HG03175 (cell line): ENCODE measurements at regions not wholly inside any gene's neighbourhood (a gene's known extent, or its start where the extent isn't known, plus 50 kb on each side); places are given as distances from the start of the nearest gene placed in this dataset.
"Not testable (repeated sequence)": the region's sequence is repeated elsewhere in the genome, so short reads cannot be mapped to it uniquely, and the experiment has no call there.

Source experiments
- ATAC-seq: cut with Tn5 transposase; IDR thresholded peaks from one replicate; pipeline ENCODE4 v1.9.1; 2021; ENCODE audit warnings: mild to moderate bottlenecking, moderate library complexity; ENCODE audit not compliant: unreplicated experiment

DNA sequence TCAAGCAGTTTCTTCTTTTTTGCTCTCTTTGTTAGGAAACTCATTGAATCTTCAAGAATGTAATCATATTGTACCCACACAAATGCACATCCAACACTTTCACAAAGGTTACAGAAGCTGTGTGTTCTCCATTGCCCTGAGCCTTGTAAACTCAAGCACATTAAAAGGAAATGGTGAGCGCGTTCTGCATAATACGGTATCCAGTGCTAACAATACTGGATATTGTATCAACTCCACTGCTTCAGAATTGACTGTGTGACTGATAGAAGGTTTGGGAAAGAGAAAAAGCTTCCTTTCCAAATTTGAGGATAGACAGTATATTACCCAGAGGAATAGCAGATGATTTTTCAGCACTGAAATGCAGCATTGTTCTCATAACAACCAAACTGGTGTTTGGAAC lies 268.9 kb upstream of the RBMS3 start:
- no peak for ATAC-seq

GRCh38 chr3:29022976-29023375 lies 257.9 kb upstream of the RBMS3 start:
- no peak for ATAC-seq

DNA sequence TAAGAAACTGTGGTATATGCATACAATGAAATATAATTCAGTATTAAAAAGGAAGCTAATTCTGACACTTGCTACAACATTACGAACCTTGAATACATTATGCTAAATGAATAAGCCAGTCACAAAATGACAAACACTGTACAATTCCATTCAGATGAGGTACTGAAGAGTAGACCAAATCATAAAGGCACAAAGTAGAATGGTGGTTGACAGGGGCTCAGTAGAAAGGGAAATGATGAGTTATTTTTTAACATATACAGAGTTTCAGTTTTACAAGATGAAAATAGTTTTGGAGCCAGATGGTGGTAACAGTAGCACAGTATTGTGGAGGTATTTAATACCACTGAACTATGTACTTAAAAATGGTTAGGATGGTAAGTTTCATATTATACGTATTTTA lies 254.6 kb upstream of the RBMS3 start:
- ATAC-seq: peak; percentile 97

DNA sequence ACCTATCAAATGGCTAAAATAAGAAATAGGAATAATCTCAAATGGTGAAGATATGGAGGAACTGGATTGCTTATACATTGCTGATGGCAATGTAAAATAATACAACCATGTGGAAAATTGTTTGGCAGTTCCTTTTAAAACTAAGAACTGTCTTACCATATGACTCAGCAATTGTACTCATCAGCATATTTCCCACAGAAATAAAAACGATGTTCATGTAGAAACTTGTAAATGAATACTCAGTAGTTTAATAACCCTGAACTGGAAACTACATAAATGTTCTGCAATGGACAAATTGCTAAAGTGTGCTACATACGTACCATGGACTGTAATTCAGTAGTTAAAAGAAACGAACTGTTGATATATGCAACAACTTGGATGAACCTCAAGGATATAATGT lies 253.9 kb upstream of the RBMS3 start:
- ATAC-seq: peak; percentile 38

DNA sequence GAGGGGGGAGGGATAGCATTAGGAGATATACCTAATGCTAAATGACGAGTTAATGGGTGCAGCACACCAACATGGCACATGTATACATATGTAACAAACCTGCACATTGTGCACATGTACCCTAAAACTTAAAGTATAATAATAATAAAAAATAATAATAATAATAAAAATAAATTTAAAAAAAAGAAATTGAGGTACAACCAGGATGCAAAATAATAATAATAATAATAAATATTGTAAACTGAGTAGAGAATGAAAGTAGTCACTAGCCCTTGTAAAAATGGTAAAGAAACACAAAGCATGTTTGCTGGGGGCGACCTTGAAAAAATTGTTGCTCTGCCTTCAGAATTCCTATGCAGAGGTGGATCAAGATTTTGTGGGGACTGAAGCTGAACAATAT lies 249.7 kb upstream of the RBMS3 start:
- not testable (repeated sequence) for ATAC-seq

GRCh38 chr3:29033511-29033910 lies 247.4 kb upstream of the RBMS3 start:
- no peak for ATAC-seq

DNA sequence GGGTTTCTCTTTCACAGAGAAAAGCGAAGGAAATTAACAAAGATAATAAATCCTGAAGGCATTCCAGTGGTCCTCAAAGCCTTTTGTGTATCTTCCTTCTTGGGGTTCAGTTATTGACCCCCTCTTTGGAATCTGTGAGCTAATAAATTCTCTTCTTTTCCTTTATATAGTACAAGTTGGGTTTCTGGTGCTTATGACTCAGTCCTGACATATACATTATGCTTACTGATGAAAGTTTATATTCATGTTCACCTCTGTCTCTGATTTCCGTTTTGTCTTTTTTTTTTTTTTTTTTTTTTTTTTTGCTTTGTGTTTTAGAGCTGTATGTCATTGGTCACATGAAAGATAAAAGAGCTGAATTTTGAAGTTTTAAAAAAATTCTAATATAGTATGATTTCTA lies 230.7 kb upstream of the RBMS3 start:
- no peak for ATAC-seq

GRCh38 chr3:29057326-29057725 lies 223.5 kb upstream of the RBMS3 start:
- ATAC-seq: no peak

DNA sequence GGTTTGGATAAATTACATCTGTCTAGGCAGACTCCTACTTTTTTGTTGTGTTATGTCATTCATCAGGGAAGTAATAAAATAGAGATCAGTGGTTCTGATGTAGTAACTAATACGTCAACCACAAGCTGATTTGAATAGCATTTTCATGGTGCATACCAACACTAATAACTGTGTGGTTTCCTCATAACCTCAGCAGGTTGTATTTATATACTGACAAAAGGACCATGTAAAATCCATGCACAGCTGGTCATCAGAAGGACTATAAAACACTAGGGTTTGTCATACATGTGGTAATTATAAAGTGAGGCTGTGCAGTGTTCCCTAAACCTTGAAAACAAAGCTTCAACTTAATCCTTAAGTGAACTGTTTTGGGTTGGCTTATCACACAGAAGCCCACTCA lies 216.8 kb upstream of the RBMS3 start:
- ATAC-seq: no peak

GRCh38 chr3:29065211-29065785 lies 215.6 kb upstream of the RBMS3 start:
- no peak for ATAC-seq

DNA sequence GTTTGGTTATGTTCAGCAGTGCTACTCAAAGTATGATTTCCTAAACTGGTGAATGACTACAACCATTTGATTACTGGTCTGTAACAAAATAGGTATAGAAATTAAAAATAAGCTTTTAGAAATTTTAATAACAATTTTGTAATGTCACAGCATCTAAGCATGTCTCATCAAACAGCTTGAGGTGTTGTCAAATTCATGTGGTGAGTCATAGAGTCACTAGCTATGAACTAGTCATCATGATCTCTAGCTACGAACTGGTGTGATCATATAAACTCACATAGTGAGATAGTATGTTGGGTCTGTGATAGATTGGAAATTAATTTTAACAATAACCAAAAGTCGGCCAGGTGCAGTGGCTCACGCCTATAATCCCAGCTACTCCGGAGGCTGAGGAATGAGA lies 213.9 kb upstream of the RBMS3 start:
- no peak for ATAC-seq

DNA sequence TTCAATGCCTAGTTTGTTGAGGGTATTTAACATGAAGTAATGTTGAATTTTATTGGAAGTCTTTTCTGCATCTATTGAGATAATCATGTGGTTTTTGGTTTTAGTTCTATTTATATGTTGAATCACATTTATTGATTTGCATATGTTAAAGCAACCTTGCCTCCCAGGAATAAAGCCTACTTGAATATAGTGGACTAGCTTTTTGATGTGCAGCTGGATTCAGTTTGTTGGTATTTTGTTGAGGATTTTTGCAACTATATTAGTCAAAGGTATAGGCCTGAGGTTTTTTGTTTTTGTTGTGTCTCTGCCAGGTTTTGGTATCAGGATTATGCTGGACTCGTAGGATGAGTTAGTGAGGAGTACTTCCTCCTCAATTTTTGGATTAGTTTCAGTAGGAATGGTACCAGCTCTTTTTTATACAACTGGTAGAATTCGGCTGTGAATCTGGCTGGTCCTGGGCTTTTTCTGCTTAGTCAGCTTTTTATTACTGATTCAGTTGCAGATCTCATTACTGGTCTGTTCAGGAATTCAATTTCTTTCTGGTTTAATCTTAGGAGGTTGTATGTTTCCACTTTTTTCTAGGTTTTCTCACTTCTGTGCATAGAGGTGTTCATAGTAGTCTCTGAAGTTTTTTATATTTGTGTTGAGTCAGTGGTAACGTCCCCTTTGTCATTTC lies 209.8 kb upstream of the RBMS3 start:
- no peak for ATAC-seq

GRCh38 chr3:29072611-29073010 lies 208.3 kb upstream of the RBMS3 start:
- ATAC-seq: no peak

DNA sequence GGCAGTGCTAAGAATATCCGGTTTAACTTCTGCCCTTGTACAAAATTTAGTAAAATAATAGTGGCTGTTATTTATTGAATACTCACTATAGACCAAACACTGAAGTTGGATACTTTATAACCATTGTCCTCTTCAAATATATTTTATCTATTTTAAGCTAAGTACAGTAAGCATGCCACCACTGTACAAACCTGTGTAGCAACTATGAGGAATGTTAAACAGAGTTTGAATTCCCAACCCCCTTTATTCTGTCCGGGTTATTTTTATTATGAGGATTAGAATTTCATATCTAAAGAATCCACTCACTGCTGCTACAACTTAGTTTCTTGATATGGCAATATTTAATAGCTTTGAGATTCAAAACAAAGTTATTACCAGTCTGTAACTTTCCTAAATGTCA lies 203.5 kb upstream of the RBMS3 start:
- no peak for ATAC-seq

GRCh38 chr3:29079358-29079757 lies 201.5 kb upstream of the RBMS3 start:
- ATAC-seq: no peak

- no peak for ATAC-seq
These were observed 199.9 kb upstream of the RBMS3 start for GRCh38 chr3:29080967-29081366.

GRCh38 chr3:29083081-29083480 lies 197.8 kb upstream of the RBMS3 start:
- no peak for ATAC-seq

GRCh38 chr3:29083676-29084075 lies 197.2 kb upstream of the RBMS3 start:
- ATAC-seq: no peak

- ATAC-seq: no peak
These were observed 192.3 kb upstream of the RBMS3 start for GRCh38 chr3:29088579-29088978.

DNA sequence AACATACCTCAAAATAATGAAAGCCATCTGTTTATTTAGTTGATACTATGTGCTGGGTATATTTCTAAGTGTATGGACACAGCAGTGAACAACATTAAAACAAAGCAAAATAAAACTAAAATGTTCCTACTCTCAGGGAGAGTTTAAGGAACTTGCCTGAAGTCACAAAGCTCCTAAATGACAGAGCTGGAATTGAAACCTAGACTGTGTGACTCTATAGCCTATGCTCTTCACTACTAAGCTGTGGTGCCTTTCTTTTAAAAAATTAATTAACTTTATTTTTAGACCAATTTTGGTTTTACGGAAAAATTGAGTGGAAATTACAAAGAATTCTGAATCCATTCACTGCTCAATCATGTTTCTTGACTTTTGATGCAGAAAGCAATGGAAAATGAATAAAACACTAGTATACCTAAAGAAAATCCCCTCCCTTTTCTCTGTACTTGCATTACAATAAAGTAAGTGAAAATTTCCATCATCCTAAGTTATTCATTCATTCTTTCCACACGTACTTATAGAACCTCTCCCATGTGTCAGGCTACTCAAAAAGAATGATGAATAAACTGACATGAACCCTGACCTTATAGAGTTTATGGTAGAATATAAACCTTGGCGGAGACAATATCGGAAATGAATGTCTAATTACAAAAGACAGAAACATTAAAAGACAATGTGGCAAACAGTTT lies 189.8 kb upstream of the RBMS3 start:
- no peak for ATAC-seq

- no peak for ATAC-seq
These were observed 189.2 kb upstream of the RBMS3 start for GRCh38 chr3:29091599-29092189.

DNA sequence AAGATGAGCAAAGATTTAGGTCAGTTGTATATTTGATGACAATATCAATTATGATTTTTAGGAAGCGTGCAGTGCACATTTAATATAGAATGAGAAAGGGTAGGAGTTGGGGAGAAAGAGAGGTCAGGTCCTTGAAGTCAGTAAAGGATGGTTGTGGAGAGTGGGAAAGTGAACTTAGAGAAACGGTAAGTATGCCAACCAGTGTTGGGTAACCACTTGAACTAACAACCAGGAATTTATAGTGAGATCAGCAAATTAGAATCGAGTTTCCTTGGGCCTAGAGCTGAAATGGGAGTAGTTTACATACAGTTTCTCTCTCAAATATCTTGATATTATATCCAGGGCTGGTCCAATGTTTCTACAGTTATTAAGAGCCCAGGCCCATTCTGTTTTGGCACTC lies 188.5 kb upstream of the RBMS3 start:
- no peak for ATAC-seq
